ENCODE measurements at regions not wholly inside any gene's neighbourhood (a gene's known extent, or its start where the extent isn't known, plus 50 kb on each side); places are given as distances from the start of the nearest gene placed in this dataset.

DNA sequence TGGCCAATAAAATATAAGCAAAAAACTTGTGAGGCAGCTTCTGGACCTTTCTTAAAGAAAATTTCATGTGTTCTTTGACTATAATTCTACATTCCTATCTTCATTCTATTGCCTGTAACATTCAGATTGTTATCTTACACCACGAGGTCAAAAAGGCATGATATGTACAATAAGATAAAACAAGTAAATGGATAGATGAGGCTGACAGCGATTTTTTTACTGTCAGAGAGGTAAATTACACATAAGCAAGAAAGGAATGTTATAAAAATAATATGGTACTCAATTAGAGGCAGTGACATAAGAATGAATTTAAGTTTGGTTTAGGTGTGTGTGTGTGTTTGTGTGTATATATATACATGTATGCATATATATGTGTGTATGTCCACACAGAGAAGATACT, 660.0 kb downstream of the C12orf50 start:
- no peak overlapping the region for H3K4me2 ChIP-seq (ENCODE audit: control insufficient read depth, extremely low read depth, insufficient read depth, low read depth, low read length)
- H3K9me3 ChIP-seq (ENCODE audit: control insufficient read depth, low read depth, low read length), result no peaks in the 10 kb centered on the region
- dilution Hi-C loops (cut with MboI; ENCODE audit: extremely low pct_ligation_motif_present, low sequenced_read_pairs), result no loop called here
- H2AFZ ChIP-seq (ENCODE audit: control insufficient read depth, low read length), result peak overlapping the region; percentile 39
- no peak overlapping the region for H3K9ac ChIP-seq (ENCODE audit: control insufficient read depth, extremely low read depth, insufficient read depth, low read length)
- H3K79me2 ChIP-seq (ENCODE audit: control insufficient read depth, insufficient read depth, low read length), result no peaks in the 10 kb centered on the region
- TF ChIP-seq, protein P1, sequence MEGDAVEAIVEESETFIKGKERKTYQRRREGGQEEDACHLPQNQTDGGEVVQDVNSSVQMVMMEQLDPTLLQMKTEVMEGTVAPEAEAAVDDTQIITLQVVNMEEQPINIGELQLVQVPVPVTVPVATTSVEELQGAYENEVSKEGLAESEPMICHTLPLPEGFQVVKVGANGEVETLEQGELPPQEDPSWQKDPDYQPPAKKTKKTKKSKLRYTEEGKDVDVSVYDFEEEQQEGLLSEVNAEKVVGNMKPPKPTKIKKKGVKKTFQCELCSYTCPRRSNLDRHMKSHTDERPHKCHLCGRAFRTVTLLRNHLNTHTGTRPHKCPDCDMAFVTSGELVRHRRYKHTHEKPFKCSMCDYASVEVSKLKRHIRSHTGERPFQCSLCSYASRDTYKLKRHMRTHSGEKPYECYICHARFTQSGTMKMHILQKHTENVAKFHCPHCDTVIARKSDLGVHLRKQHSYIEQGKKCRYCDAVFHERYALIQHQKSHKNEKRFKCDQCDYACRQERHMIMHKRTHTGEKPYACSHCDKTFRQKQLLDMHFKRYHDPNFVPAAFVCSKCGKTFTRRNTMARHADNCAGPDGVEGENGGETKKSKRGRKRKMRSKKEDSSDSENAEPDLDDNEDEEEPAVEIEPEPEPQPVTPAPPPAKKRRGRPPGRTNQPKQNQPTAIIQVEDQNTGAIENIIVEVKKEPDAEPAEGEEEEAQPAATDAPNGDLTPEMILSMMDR (optimal IDR thresholded peaks at IDR 0.05 in 1 of 3, IDR thresholded peaks at IDR 0.05 in 1 of 3, conservative IDR thresholded peaks at IDR 0.05 in 1 of 3; ENCODE audit: extremely low read depth in 1 of 3, insufficient read depth in 2 of 3, low read length in 3 of 3), result no peak
- no peak for TF ChIP-seq EZH2 (IDR thresholded peaks at IDR 0.05; ENCODE audit: low read length)
- DNase-seq (ENCODE audit: low read depth, low spot score), result no peak
- no peak overlapping the region for H3K4me3 ChIP-seq (ENCODE audit: control insufficient read depth in 2 of 3, extremely low read depth in 1 of 3, insufficient read depth in 2 of 3, low read depth in 1 of 3, low read length in 3 of 3)
- no peaks in the 10 kb centered on the region for H3K36me3 ChIP-seq (ENCODE audit: control insufficient read depth in 2 of 2, extremely low read depth in 1 of 2, insufficient read depth in 2 of 2, low read length in 2 of 2)
- no peak overlapping the region for H3K27ac ChIP-seq (ENCODE audit: control insufficient read depth, insufficient read depth, low read length)
- H4K20me1 ChIP-seq (ENCODE audit: control insufficient read depth, extremely low read depth, insufficient read depth, low read length), result no peaks in the 10 kb centered on the region
- no peaks in the 10 kb centered on the region for H3K4me1 ChIP-seq (ENCODE audit: control insufficient read depth, extremely low read depth, insufficient read depth, low read length)
- FAIRE-seq, result no peak
- no peaks in the 10 kb centered on the region for H3K27me3 ChIP-seq (ENCODE audit: control insufficient read depth, extremely low read depth, insufficient read depth, low read length)
- H3K9me1 ChIP-seq (ENCODE audit: control insufficient read depth, extremely low read depth, insufficient read depth, low read length), result no peaks in the 10 kb centered on the region

DNA sequence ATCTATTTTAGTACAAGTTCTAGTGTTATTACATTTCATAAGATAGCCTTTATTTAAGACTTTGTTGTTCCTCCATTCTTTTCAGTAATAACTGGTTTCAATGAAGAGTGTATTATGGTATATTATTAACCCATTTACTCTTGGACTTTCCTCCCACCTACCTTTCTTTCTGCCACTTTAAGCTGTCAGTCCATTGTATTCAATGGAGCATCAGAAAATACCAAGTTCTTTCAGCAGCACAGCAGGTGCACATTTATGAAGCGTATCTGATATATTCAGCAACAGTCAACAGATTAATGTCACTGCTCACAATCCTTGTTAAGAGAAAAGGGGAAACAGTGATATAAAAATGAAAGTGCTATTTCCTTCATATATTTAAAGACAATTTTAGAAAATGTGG, 660.9 kb downstream of the C12orf50 start:
- Histone ChIP-seq H3K9me1 (ENCODE audit: control insufficient read depth, extremely low read depth, insufficient read depth, low read length) (no peaks in the 10 kb centered on the region), H3K9me3 (ENCODE audit: control insufficient read depth, low read depth, low read length) (no peaks in the 10 kb centered on the region), H3K4me2 (ENCODE audit: control insufficient read depth, extremely low read depth, insufficient read depth, low read depth, low read length) (no peak overlapping the region), H3K79me2 (ENCODE audit: control insufficient read depth, insufficient read depth, low read length) (no peaks in the 10 kb centered on the region), H2AFZ (ENCODE audit: control insufficient read depth, low read length) (no peak overlapping the region), H3K4me1 (ENCODE audit: control insufficient read depth, extremely low read depth, insufficient read depth, low read length) (no peaks in the 10 kb centered on the region), H4K20me1 (ENCODE audit: control insufficient read depth, extremely low read depth, insufficient read depth, low read length) (no peaks in the 10 kb centered on the region), H3K36me3 (ENCODE audit: control insufficient read depth in 2 of 2, extremely low read depth in 1 of 2, insufficient read depth in 2 of 2, low read length in 2 of 2) (no peaks in the 10 kb centered on the region), H3K4me3 (ENCODE audit: control insufficient read depth in 2 of 3, extremely low read depth in 1 of 3, insufficient read depth in 2 of 3, low read depth in 1 of 3, low read length in 3 of 3) (no peak overlapping the region), H3K27ac (ENCODE audit: control insufficient read depth, insufficient read depth, low read length) (no peak overlapping the region), H3K9ac (ENCODE audit: control insufficient read depth, extremely low read depth, insufficient read depth, low read length) (no peak overlapping the region), H3K27me3 (ENCODE audit: control insufficient read depth, extremely low read depth, insufficient read depth, low read length) (no peaks in the 10 kb centered on the region)
- DNase-seq (ENCODE audit: low read depth, low spot score), result no peak
- TF ChIP-seq EZH2 (IDR thresholded peaks at IDR 0.05; ENCODE audit: low read length), result no peak
- TF ChIP-seq, protein P1 (optimal IDR thresholded peaks at IDR 0.05 in 1 of 3, IDR thresholded peaks at IDR 0.05 in 1 of 3, conservative IDR thresholded peaks at IDR 0.05 in 1 of 3; ENCODE audit: extremely low read depth in 1 of 3, insufficient read depth in 2 of 3, low read length in 3 of 3), result no peak
- dilution Hi-C loops (cut with MboI; ENCODE audit: extremely low pct_ligation_motif_present, low sequenced_read_pairs), result no loop called here
- no peak for FAIRE-seq

Measured in keratinocyte (primary cell).